SK-N-SH treated with all-trans-retinoic acid at 6 μM for 48 hours (cell line): ENCODE measurements at regions not wholly inside any gene's neighbourhood (a gene's known extent, or its start where the extent isn't known, plus 50 kb on each side); places are given as distances from the start of the nearest gene placed in this dataset.

Experiments used
- BACH2 ChIP-seq: fragments of 250-450 bp; sonication (Bioruptor Pico); IDR thresholded peaks from 2 replicates; pipeline ENCODE4 v1.9.0; 2021; ENCODE audit warnings: mild to moderate bottlenecking, borderline replicate concordance
- GLIS3 ChIP-seq: fragments of 250-450 bp; sonication (Bioruptor Pico); IDR thresholded peaks from 2 replicates; pipeline ENCODE4 v1.5.0; 2020; ENCODE audit warnings: mild to moderate bottlenecking, moderate library complexity
- OSR1 ChIP-seq: fragments of 250-450 bp; sonication (Bioruptor Pico); IDR thresholded peaks from 2 replicates; pipeline ENCODE4 v1.8.0; 2022; ENCODE audit warnings: moderate library complexity, mild to moderate bottlenecking, inconsistent platforms
- TCF4 ChIP-seq: fragments of 250-450 bp; sonication (Bioruptor Pico); IDR thresholded peaks from 2 replicates; pipeline ENCODE4 v1.8.0; 2021; ENCODE audit warnings: mild to moderate bottlenecking, moderate library complexity, borderline replicate concordance
- ZFP3 ChIP-seq: fragments of 250-450 bp; sonication (Bioruptor Pico); IDR thresholded peaks from 2 replicates; pipeline ENCODE4 v1.5.0; 2020; ENCODE audit warnings: mild to moderate bottlenecking, moderate library complexity
- ZNF565 ChIP-seq: fragments of 450-650 bp; formaldehyde crosslinking; conservative IDR thresholded peaks from 2 replicates; pipeline ENCODE4 v1.5.0; 2020; ENCODE audit warnings: low read depth, mild to moderate bottlenecking, moderate library complexity
- TF ChIP-seq, protein P1 (sequence below): fragments of 250-450 bp; sonication (Bioruptor Pico); IDR thresholded peaks from 2 replicates; pipeline ENCODE4 v1.5.1; 2020; ENCODE audit warnings: low read depth, mild to moderate bottlenecking, moderate library complexity
- TF ChIP-seq, protein P2 (sequence below): fragments of 250-450 bp; sonication (Bioruptor Pico); IDR thresholded peaks from 2 replicates; pipeline ENCODE4 v1.8.0; 2020; ENCODE audit warnings: mild to moderate bottlenecking, moderate library complexity, borderline replicate concordance

DNA sequence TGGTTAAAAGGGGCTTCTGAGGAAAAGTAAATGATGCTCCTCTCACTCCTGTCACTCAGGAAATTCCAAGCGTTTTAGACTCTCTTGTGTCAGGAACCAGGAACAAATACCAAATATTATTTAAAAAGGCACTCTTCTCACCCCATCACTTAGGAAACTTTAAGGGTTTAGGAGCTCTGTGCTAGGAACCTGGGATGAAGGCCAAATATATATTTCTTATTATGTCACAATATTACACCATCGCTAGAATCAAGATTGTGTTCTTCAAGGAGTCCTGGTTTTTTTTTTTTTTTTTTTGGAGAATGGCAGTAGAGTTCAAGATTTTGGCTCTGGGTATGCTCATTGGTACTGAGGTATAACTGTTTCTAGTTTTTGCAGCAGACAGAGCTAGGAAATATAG, 79.0 kb upstream of the HEPHL1 start:
- TF ChIP-seq ZFP3 (CRISPR knock-in tag) (no peak), GLIS3 (CRISPR knock-in tag) (no peak), BACH2 (CRISPR knock-in tag) (no peak), ZNF565 (CRISPR knock-in tag) (no peak), TCF4 (no peak), OSR1 (CRISPR knock-in tag) (no peak)
- TF ChIP-seq, protein P1, sequence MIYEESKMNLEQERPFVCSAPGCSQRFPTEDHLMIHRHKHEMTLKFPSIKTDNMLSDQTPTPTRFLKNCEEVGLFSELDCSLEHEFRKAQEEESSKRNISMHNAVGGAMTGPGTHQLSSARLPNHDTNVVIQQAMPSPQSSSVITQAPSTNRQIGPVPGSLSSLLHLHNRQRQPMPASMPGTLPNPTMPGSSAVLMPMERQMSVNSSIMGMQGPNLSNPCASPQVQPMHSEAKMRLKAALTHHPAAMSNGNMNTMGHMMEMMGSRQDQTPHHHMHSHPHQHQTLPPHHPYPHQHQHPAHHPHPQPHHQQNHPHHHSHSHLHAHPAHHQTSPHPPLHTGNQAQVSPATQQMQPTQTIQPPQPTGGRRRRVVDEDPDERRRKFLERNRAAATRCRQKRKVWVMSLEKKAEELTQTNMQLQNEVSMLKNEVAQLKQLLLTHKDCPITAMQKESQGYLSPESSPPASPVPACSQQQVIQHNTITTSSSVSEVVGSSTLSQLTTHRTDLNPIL (CRISPR knock-in tag) = no peak
- TF ChIP-seq, protein P2, sequence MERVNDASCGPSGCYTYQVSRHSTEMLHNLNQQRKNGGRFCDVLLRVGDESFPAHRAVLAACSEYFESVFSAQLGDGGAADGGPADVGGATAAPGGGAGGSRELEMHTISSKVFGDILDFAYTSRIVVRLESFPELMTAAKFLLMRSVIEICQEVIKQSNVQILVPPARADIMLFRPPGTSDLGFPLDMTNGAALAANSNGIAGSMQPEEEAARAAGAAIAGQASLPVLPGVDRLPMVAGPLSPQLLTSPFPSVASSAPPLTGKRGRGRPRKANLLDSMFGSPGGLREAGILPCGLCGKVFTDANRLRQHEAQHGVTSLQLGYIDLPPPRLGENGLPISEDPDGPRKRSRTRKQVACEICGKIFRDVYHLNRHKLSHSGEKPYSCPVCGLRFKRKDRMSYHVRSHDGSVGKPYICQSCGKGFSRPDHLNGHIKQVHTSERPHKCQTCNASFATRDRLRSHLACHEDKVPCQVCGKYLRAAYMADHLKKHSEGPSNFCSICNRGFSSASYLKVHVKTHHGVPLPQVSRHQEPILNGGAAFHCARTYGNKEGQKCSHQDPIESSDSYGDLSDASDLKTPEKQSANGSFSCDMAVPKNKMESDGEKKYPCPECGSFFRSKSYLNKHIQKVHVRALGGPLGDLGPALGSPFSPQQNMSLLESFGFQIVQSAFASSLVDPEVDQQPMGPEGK (CRISPR knock-in tag) = no peak
